ENCODE measurements at regions not wholly inside any gene's neighbourhood (a gene's known extent, or its start where the extent isn't known, plus 50 kb on each side); places are given as distances from the start of the nearest gene placed in this dataset.
"Not testable (repeated sequence)": the region's sequence is repeated elsewhere in the genome, so short reads cannot be mapped to it uniquely, and the experiment has no call there.

DNA sequence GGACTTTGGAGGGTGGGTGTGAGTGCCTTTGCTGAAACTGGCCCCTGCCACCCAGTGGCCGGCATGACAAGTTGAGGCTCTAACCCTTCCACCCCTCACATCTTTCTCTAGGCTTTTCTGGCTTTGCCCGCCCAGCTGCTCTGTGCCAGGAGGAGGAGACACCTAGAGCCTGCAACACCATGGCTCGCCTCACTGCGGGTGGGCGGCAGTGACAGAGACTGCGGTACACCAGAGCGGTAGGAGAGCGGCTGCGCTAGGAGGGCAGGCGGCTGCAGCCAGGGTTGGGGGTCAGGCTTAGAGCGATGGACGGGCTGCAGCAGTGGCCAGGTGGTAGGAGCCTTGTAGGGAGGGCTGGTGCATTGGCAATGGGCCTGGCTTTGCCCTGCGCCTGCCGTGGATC is 1556.9 kb downstream of the RPIA start:
- not testable (repeated sequence) for DNase-seq; H3K9me3 ChIP-seq (ENCODE audit: control insufficient read depth in 2 of 2, insufficient read depth in 1 of 2, low read depth in 1 of 2, low read length in 1 of 2); H3K36me3 ChIP-seq (ENCODE audit: control insufficient read depth in 3 of 3, insufficient read depth in 2 of 3, low read depth in 1 of 3, low read length in 3 of 3); H3K27ac ChIP-seq (ENCODE audit: low read depth in 1 of 3, low read length in 2 of 3); H3K27me3 ChIP-seq (ENCODE audit: control insufficient read depth in 3 of 3, insufficient read depth in 3 of 3, low read length in 3 of 3); FAIRE-seq; H3K4me1 ChIP-seq (ENCODE audit: control insufficient read depth in 3 of 3, insufficient read depth in 2 of 3, low read depth in 1 of 3, low read length in 2 of 3); H3K4me3 ChIP-seq (ENCODE audit: low read depth in 1 of 3, low read length in 3 of 3)
- WGBS, 3 donors, result 95 to 97% (median 96%) methylated on average over 7 to 11 of the region's 14 CpGs

GRCh38 chr2:90250350-90250749 is 1558.9 kb downstream of the RPIA start:
- H3K4me3 ChIP-seq (ENCODE audit: low read depth in 1 of 3, low read length in 3 of 3); H3K27ac ChIP-seq (ENCODE audit: low read depth in 1 of 3, low read length in 2 of 3); H3K4me1 ChIP-seq (ENCODE audit: control insufficient read depth in 3 of 3, insufficient read depth in 2 of 3, low read depth in 1 of 3, low read length in 2 of 3); FAIRE-seq; H3K36me3 ChIP-seq (ENCODE audit: control insufficient read depth in 3 of 3, insufficient read depth in 2 of 3, low read depth in 1 of 3, low read length in 3 of 3); H3K27me3 ChIP-seq (ENCODE audit: control insufficient read depth in 3 of 3, insufficient read depth in 3 of 3, low read length in 3 of 3); H3K9me3 ChIP-seq (ENCODE audit: control insufficient read depth in 2 of 2, insufficient read depth in 1 of 2, low read depth in 1 of 2, low read length in 1 of 2); DNase-seq: not testable (repeated sequence)
- WGBS, 3 donors, result 52 to 73% (median 67%) methylated on average over 8 of the region's 8 CpGs

DNA sequence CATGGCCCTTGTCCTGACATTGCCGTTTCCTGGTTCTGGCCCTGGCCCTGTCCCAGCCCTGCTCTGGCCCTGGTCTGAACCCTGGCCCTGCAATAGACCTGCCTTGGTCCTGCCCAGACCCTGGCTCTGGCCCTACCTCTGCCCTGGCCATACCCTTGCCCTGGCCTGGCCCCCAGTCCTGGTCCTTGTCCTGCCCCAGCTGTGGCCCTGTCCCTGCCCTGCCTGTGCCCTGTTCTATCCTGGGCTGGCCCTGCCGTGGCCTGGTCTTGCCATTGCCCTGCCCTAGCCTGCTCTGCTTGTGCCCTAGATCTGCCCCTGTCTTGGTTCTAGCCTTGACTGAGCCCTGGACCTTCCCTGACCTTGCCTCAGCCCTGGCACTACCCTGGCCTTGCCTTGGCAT is 1560.1 kb downstream of the RPIA start:
- not testable (repeated sequence) for H3K4me3 ChIP-seq (ENCODE audit: low read depth in 1 of 3, low read length in 3 of 3); H3K9me3 ChIP-seq (ENCODE audit: control insufficient read depth in 2 of 2, insufficient read depth in 1 of 2, low read depth in 1 of 2, low read length in 1 of 2); H3K36me3 ChIP-seq (ENCODE audit: control insufficient read depth in 3 of 3, insufficient read depth in 2 of 3, low read depth in 1 of 3, low read length in 3 of 3); H3K27me3 ChIP-seq (ENCODE audit: control insufficient read depth in 3 of 3, insufficient read depth in 3 of 3, low read length in 3 of 3); FAIRE-seq; H3K4me1 ChIP-seq (ENCODE audit: control insufficient read depth in 3 of 3, insufficient read depth in 2 of 3, low read depth in 1 of 3, low read length in 2 of 3); DNase-seq; H3K27ac ChIP-seq (ENCODE audit: low read depth in 1 of 3, low read length in 2 of 3)
- WGBS, 3 donors, result 65 to 81% (median 74%) methylated on average over 2 of the region's 2 CpGs

DNA sequence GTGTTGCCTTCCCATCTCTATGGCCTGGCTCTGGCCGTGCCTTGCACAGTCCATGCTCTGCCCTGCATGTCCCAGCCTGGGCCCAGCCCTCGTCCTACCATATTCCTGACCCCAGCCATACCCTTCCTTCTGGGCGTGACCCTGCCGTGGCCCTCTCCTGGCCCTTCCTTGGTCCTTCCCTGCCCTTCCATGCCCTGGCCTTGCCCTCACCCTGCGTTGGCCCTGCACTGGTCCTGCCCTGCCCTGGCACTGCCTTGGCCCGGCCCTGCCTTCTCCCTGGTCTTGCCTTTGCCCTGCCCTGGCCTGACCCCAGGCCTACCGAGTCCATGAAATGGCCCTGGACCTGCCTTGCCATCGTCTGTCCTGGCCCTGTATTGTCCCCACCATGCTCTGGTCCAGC is 1561.8 kb downstream of the RPIA start:
- H3K36me3 ChIP-seq (ENCODE audit: control insufficient read depth in 3 of 3, insufficient read depth in 2 of 3, low read depth in 1 of 3, low read length in 3 of 3); H3K4me3 ChIP-seq (ENCODE audit: low read depth in 1 of 3, low read length in 3 of 3); H3K27ac ChIP-seq (ENCODE audit: low read depth in 1 of 3, low read length in 2 of 3); FAIRE-seq; DNase-seq; H3K4me1 ChIP-seq (ENCODE audit: control insufficient read depth in 3 of 3, insufficient read depth in 2 of 3, low read depth in 1 of 3, low read length in 2 of 3); H3K27me3 ChIP-seq (ENCODE audit: control insufficient read depth in 3 of 3, insufficient read depth in 3 of 3, low read length in 3 of 3); H3K9me3 ChIP-seq (ENCODE audit: control insufficient read depth in 2 of 2, insufficient read depth in 1 of 2, low read depth in 1 of 2, low read length in 1 of 2): not testable (repeated sequence)
- WGBS, 3 donors, result 74 to 85% (median 80%) methylated on average over 6 to 8 of the region's 8 CpGs

DNA sequence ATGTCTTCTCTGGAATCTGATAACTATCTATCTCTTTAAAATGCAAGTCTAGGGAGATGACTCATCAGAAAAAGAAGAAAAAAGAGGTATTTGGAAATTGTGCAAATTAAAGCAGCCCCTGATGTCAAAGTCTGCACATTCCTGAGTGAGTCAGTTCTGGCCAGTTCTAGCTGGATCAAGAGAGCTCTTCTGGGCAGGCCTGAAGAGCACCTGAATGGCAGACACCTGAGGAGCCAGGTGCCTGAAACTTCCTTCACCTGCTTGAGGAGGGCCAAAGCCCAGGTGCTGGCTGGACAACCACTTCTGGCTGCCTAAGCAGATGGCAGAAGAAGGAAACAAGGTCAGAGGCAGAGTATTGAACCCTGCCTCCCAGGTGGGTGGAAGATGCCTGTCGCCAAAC is 1575.4 kb downstream of the RPIA start:
- H3K27me3 ChIP-seq (ENCODE audit: control insufficient read depth in 3 of 3, insufficient read depth in 3 of 3, low read length in 3 of 3); H3K36me3 ChIP-seq (ENCODE audit: control insufficient read depth in 3 of 3, insufficient read depth in 2 of 3, low read depth in 1 of 3, low read length in 3 of 3); H3K4me3 ChIP-seq (ENCODE audit: low read depth in 1 of 3, low read length in 3 of 3); H3K4me1 ChIP-seq (ENCODE audit: control insufficient read depth in 3 of 3, insufficient read depth in 2 of 3, low read depth in 1 of 3, low read length in 2 of 3); FAIRE-seq; H3K9me3 ChIP-seq (ENCODE audit: control insufficient read depth in 2 of 2, insufficient read depth in 1 of 2, low read depth in 1 of 2, low read length in 1 of 2); H3K27ac ChIP-seq (ENCODE audit: low read depth in 1 of 3, low read length in 2 of 3); DNase-seq: not testable (repeated sequence)
- 89 to 100% (median 92%) methylated on average over 1 of the region's 1 CpG for WGBS, 3 donors

DNA sequence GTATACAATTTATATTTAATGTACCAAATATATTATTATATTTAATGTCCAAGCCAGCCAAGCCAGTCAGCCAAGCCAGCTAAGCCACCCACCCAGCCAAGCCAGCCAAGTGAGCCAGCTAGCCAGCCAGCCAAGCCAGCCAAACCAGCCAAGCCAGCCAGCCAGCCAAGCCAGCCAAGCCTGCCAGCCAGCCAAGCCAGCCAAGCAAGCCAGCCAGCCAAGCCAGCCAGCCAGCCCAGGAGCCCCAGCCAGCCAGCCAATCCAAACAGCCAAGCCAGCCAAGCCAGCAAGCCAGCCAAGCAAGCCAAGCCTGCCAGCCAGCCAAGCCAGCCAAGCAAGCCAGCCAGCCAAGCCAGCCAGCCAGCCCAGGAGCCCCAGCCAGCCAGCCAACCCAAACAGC is 1596.3 kb downstream of the RPIA start:
- H3K9me3 ChIP-seq (ENCODE audit: control insufficient read depth in 2 of 2, insufficient read depth in 1 of 2, low read depth in 1 of 2, low read length in 1 of 2); H3K4me1 ChIP-seq (ENCODE audit: control insufficient read depth in 3 of 3, insufficient read depth in 2 of 3, low read depth in 1 of 3, low read length in 2 of 3); H3K36me3 ChIP-seq (ENCODE audit: control insufficient read depth in 3 of 3, insufficient read depth in 2 of 3, low read depth in 1 of 3, low read length in 3 of 3); H3K27ac ChIP-seq (ENCODE audit: low read depth in 1 of 3, low read length in 2 of 3); DNase-seq; H3K27me3 ChIP-seq (ENCODE audit: control insufficient read depth in 3 of 3, insufficient read depth in 3 of 3, low read length in 3 of 3); FAIRE-seq; H3K4me3 ChIP-seq (ENCODE audit: low read depth in 1 of 3, low read length in 3 of 3): not testable (repeated sequence)

DNA sequence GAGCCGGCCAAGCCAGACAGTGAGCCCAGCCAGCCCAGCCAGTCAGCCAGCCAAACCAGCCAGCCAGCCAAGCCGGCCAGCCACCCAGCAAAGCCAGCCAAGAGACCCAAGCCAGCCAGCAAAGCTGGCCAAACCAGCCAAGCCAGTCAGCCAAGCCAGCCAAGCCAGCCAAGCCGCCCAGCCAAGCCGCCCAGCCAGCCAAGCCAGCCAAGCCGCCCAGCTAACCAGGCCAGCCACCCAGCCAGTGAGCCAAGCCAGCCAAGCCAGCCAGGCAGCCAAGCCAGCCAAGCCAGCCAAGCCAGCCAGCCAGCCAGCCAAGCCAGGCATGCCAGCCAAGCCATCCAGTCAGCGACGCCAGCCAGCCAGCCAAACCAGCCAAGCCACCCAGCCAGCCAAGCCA is 1596.9 kb downstream of the RPIA start:
- H3K27ac ChIP-seq (ENCODE audit: low read depth in 1 of 3, low read length in 2 of 3); H3K4me3 ChIP-seq (ENCODE audit: low read depth in 1 of 3, low read length in 3 of 3); H3K27me3 ChIP-seq (ENCODE audit: control insufficient read depth in 3 of 3, insufficient read depth in 3 of 3, low read length in 3 of 3); H3K4me1 ChIP-seq (ENCODE audit: control insufficient read depth in 3 of 3, insufficient read depth in 2 of 3, low read depth in 1 of 3, low read length in 2 of 3); DNase-seq; H3K9me3 ChIP-seq (ENCODE audit: control insufficient read depth in 2 of 2, insufficient read depth in 1 of 2, low read depth in 1 of 2, low read length in 1 of 2); FAIRE-seq; H3K36me3 ChIP-seq (ENCODE audit: control insufficient read depth in 3 of 3, insufficient read depth in 2 of 3, low read depth in 1 of 3, low read length in 3 of 3): not testable (repeated sequence)
- WGBS, 3 donors, result 81 to 93% (median 89%) methylated on average over 4 to 7 of the region's 7 CpGs

GRCh38 chr2:90289291-90289980 is 1598.0 kb downstream of the RPIA start:
- not testable (repeated sequence) for H3K27me3 ChIP-seq (ENCODE audit: control insufficient read depth in 3 of 3, insufficient read depth in 3 of 3, low read length in 3 of 3); H3K9me3 ChIP-seq (ENCODE audit: control insufficient read depth in 2 of 2, insufficient read depth in 1 of 2, low read depth in 1 of 2, low read length in 1 of 2); H3K27ac ChIP-seq (ENCODE audit: low read depth in 1 of 3, low read length in 2 of 3); FAIRE-seq; H3K4me3 ChIP-seq (ENCODE audit: low read depth in 1 of 3, low read length in 3 of 3); DNase-seq; H3K4me1 ChIP-seq (ENCODE audit: control insufficient read depth in 3 of 3, insufficient read depth in 2 of 3, low read depth in 1 of 3, low read length in 2 of 3); H3K36me3 ChIP-seq (ENCODE audit: control insufficient read depth in 3 of 3, insufficient read depth in 2 of 3, low read depth in 1 of 3, low read length in 3 of 3)
- 83 to 85% (median 85%) methylated on average over 4 to 6 of the region's 6 CpGs for WGBS, 3 donors

DNA sequence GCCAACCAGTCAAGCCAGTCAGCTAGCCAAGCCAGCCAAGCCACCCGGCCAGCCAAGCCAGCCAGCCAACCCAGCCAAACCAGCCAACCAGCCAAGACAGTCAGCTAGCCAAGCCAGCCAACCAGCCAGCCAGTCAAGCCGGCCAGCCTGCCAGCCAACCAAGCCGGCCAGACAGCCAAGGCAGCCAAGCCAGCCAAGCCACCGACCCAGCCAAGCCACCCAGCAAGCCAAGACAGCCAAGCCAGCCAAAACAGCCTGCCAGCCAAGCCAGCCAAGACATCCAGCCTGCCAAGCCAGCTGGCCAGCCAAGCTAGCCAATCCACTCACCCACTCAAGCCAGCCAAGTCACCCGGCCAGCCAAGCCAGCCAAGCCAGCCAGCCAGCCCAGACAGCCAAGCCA is 1599.2 kb downstream of the RPIA start:
- not testable (repeated sequence) for H3K4me3 ChIP-seq (ENCODE audit: low read depth in 1 of 3, low read length in 3 of 3); H3K4me1 ChIP-seq (ENCODE audit: control insufficient read depth in 3 of 3, insufficient read depth in 2 of 3, low read depth in 1 of 3, low read length in 2 of 3); H3K36me3 ChIP-seq (ENCODE audit: control insufficient read depth in 3 of 3, insufficient read depth in 2 of 3, low read depth in 1 of 3, low read length in 3 of 3); H3K9me3 ChIP-seq (ENCODE audit: control insufficient read depth in 2 of 2, insufficient read depth in 1 of 2, low read depth in 1 of 2, low read length in 1 of 2); H3K27me3 ChIP-seq (ENCODE audit: control insufficient read depth in 3 of 3, insufficient read depth in 3 of 3, low read length in 3 of 3); DNase-seq; H3K27ac ChIP-seq (ENCODE audit: low read depth in 1 of 3, low read length in 2 of 3); FAIRE-seq
- 76 to 80% (median 78%) methylated on average over 3 to 5 of the region's 5 CpGs for WGBS, 3 donors
